ENCODE measurements at regions not wholly inside any gene's neighbourhood (a gene's known extent, or its start where the extent isn't known, plus 50 kb on each side); places are given as distances from the start of the nearest gene placed in this dataset.
"Not testable (repeated sequence)": the region's sequence is repeated elsewhere in the genome, so short reads cannot be mapped to it uniquely, and the experiment has no call there.

GRCh38 chr15:24412649-24413048, 262.9 kb upstream of the NPAP1 start:
- not testable (repeated sequence) for TF ChIP-seq POLR2A (IDR thresholded peaks at IDR 0.05; ENCODE audit: low read length); GATA1 (IDR thresholded peaks at IDR 0.05; ENCODE audit: low read depth, low read length)
